Stromal cell of bone marrow (primary cell): ENCODE measurements at regions not wholly inside any gene's neighbourhood (a gene's known extent, or its start where the extent isn't known, plus 50 kb on each side); places are given as distances from the start of the nearest gene placed in this dataset.
"Not testable (repeated sequence)": the region's sequence is repeated elsewhere in the genome, so short reads cannot be mapped to it uniquely, and the experiment has no call there.

ENCODE experiments used
- DNase-seq: peaks from one replicate; pipeline ENCODE4 v3.0.0-alpha.2; 2012; ENCODE audit warnings: low read depth

DNA sequence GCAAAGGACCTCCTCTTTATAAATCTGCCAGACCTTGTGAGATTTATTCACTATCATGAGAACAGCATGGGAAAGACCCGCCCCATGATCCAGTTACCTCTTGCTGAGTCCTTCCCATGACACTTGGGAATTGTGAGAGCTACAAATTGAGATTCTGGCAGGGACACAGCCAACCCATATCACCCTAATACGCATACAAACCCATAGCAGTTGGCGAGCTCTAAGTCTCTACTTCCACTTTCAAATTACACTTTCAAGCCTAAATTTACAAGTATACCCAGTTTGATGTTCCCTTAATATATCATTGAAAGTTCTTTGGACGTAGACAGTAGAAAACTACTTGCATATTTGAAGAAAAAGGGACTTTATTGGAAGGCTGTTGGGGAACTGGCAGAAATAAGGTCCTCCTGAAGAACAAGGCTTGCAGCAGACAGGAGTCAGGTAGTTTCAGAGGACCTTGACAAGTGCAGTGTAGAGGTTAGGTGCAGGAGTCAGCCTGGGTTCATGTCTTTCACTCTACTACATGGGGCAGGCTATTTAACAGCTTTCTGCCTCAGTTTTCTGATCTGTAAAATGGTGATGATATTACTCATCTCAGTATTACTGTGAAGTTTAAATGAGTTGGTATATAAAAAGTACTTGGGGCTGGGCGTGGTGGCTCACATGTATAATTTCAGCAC lies 107.9 kb upstream of the EEF2KMT start:
- DNase-seq = no peak

DNA sequence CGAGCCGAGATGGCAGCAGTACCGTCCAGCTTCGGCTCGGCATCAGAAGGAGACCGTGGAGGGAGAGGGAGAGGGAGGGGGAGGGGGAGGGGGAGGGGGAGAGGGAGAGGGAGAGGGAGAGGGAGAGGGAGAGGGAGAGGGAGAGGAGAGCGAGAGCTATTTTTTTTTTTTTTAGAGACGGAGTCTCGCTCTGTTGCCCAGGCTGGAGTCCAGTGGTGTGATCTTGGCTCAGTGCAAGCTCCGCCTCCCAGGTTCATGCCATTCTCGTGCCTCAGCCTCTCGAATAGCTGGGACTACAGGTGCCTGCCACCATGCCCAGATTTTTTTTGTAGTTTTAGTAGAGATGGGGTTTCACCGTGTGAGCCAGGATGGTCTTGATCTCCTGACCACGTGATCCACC lies 106.1 kb upstream of the EEF2KMT start:
- not testable (repeated sequence) for DNase-seq

DNA sequence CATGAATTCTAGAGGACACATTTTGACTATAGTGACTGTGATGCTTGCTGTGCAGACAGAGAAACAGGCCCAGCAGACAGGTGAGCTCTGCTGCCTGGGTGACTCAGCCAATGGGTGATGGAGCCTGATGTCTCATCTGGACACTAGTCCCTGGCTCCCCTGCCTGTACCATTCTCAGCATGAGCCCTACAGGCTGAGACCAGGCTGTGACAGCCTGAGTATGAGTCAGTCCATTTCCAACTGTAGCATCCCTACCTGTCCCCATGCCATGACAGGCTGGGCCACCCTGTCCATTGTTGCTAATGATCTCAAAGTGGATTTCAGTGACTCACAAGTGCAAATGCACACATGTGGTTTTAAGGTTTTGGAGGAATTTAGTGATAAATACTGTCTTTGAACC lies 102.5 kb upstream of the EEF2KMT start:
- no peak for DNase-seq

DNA sequence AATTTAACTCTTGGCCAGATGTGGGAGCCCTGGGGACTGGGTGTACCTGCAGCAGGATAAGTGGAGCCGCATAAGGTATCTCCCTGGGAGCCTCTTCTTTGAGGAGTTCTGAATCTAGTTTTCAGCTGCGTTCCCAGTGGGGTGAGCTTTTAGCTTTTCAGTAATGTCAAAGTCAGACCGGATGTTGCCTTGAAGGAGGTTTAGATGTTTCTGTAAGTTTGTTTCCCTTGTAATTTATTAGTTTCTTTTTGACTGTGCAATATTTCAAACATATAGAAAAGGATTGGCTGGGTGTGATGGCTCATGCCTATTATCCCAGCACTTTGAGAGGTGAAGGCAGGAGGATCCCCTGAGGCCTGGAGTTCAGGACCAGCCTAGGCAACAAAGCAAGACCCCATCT lies 98.6 kb upstream of the EEF2KMT start:
- no peak for DNase-seq

DNA sequence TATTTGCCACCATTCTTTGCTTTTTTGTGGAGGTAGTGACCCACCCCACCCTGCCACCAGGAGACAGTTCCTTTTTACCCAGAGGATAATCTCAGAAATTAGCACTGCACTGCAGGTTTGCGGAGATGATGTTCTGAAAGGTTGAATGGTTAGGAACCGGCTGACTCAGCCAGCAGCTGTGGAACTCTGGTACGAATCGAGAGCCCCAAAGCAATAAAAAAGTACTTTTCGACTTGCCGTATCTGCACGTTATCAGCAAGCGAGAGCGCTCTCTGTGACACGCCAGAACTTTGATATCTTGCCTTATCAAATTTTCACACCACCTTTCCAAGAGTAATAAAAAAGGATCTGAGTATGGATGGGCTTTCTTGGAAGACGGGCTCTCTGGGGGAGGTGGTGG lies 96.3 kb upstream of the EEF2KMT start:
- no peak for DNase-seq

DNA sequence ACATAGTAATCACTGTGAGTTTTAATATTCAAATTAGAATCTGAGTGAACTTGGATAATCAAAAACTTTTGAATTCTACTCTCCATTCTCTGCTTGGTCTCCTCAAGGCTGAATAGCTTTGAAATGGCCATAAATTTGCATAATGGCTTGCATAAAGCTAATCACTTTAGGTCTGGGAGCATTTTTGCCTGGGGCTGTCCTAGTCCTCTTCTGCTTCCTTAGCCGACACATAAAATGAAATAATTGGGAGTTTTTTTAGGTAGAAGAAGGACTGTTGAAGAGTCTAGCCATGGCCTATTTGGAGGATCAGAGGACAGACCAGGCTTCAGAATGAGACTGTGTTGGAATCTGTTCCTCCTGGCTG lies 91.4 kb upstream of the EEF2KMT start:
- DNase-seq = no peak

DNA sequence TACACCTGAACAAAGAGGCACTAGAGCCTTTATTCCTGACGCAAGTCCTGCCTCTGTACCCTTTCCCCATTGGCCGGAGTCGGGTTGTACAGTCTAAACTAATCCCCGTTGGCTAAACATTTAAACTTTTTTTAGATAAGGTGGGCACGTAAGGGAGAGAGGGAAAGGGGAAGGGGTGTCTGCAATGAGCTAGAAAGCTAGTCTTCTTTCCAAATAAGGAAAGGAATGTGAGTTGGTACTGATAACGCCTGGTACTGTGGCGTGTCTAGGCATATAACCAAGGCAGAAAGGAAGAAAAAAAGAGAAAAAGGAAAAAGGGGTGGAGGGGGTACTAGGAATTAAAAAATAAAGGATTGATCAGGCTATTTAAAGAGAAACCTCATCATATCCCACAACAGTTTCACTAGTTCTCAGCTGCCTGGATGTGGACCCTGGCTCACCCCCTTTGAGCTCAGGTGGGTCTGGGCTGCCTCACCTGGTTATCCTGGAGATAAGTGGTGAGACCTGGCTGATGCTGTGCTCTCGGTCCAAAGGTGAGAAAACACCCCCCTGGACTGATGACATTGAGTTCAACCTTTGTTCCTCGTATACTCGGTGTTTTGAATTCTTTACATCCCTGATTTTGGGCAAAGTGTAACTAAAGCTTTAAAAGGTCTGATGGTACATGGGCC lies 90.9 kb upstream of the EEF2KMT start:
- no peak for DNase-seq

DNA sequence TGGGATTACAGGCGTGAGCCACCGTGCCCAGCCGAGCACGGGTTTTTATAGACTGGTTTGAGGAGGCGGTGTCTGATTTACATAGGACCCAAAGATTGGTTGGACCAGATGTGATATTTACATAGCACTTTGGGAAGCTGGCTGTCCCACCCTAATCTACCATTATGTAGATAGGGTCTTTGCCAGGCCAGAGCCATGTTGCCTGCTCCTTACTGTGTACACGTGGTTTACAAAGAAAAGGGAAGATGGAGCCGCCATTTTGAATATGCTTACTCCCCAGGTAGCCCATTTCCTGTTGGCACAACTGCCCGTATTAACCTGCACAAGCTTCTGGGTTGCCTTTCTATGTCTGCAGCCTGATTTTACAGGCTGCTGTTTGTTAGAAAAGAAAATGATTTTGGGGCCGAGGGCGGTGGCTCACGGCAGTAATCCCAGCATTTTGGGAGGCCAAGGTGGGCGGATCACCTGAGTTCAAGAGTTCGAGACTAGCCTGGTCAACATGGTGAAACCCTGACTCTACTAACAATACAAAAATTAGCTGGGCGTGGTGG lies 89.9 kb upstream of the EEF2KMT start:
- no peak for DNase-seq

DNA sequence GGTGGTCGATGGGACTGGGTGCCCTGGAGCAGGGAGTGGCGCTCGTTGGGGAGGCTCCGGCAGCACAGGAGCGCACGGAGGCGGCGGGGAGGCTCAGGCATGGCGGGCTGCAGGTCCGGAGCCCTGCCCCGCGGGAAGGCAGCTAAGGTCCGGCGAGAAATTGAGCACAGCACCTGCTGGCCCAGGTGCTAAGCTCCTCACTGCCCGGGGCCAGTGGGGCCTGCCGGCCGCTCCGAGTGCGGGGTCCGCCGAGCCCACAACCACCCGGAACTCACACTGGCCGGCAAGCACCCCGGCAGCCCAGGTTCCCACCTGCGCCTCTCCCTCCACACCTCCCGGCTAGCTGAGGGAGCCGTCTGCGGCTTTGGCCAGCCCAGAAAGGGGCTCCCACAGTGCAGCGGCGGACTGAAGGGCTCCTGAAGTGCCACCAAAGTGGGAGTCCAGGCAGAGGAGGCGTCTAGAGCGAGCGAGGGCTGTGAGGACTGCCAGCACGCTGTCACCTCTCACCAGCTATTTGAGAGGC lies 88.8 kb upstream of the EEF2KMT start:
- no peak for DNase-seq

DNA sequence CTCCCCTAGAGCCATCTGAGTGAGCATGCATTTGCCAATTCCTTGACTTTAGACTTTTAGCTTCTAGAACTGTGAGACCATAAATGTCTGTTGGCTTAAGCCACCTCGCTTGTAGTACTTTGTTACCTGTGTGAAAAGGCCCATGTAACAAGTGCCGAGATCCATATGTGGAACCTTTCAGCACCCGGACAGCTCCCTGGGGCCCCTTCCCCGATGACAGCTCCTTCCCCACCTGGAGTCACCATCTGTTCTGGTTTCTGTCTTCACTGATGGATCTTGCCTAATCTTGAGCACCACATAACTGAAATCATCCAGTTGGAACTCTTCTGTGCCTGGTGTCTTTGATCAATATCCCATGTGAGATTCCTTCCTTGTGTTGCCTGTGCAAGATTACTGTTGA lies 78.9 kb upstream of the EEF2KMT start:
- no peak for DNase-seq

DNA sequence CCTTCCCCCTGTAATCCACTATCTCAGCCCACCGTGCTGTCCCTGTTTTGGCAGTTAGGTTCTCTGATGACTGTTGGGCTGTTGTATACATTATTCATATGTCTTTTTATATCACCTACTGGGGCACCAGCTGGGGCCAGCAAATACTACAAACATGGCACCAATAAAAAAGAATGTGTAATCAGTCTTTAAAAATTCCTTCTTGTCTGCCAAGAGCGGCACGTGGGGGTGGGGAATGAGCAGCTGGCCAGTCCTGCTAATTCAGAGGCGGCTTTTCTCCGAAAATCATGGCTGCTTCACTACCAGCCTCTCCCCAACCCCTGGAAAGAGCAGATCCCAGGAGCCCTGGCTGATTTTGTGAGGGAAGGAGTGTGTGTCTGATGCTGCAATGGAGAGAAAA lies 77.7 kb upstream of the EEF2KMT start:
- DNase-seq = no peak

DNA sequence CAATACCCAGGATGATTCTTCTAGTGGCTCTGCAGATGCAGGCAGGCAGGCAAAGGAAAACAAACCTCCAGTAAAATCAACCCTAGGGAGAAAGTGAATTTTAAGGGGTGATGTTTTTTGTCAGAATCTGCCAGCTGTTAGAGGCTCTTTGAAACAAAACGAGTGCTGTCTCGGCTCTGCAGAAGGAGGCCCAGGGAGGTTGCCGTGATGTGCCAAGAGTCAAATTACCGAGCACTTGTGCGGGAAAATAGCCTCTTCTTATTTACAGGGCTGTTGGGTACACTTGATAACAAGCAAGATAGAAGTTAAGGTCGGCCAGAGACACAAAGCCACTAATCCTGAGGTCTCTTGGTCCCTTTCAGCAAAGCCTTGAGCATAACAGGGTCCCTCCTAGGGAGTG lies 68.9 kb upstream of the EEF2KMT start:
- DNase-seq = no peak

DNA sequence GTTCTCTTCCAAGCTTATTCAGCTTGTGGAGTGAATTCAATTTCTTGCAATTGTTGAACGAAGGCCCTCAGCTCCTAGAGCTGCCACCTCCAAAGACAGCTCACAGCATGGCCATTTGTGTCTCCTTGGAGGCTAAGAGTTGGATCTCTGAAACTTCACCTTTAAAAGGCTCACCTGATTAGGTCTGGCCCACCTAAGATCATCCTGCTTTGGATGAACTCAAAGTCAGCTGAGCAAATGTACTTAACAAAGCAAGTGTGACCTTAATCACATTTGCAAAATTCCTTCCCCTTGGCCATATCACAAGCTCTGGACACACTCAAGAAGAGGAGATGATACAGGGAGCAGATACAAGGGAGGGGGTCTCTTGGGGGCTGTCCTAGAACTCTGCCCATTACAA lies 67.8 kb upstream of the EEF2KMT start:
- DNase-seq = not testable (repeated sequence)

DNA sequence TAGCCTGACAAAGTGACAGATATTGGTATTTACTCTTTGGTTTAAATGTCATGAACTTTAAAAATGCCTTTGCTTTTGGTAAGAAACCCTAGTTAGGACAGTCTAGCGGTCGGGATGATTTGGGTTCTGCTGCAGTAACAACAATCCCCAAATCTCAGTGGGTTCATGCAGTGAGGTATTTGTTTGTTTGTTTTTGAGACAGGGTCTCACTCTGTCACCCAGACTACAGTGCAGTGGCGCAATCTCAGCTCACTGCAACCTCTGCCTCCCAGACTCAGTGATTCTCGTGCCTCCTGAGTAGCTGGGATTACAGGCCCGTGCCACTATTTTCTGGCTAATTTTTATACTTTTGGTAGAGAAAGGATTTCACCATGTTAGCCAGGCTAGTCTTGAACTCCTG lies 65.2 kb upstream of the EEF2KMT start:
- DNase-seq = not testable (repeated sequence)

DNA sequence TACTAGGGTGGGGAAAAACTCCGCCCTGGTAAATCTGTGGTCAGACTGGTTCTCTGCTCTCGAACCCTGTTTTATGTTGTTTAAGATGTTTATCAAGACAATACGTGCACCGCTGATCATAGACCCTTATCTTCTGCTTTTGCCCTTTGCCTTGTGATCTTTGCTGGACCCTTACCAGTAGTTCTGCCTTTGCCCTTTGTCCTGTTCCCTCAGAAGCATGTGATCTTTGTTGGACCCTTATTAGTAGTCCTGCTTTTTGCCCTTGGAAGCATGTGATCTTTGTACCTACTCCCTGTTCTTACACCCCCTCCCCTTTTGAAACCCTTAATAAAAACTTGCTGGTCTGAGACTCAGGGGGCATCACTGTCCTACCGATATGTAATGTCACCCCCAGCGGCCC lies 64.3 kb upstream of the EEF2KMT start:
- DNase-seq = not testable (repeated sequence)

DNA sequence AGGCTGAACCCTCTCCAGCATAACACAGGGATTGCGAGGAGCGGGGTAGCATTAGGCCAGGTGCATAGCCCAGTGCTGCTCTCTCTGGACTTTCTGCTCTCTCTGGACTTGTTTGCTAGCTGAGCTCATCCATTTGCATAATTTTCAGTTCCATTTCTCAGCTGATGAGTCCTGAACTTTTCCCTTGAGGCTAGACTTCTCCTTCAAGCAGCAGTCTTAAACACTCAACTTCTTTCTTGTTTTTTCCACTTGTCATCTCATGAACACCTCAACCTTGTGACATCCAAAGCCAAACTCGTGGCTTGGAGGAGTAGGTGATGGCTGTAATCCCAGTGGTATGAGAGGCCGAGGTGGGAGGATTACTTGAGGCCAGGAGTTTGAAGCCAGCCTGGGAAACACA lies 62.4 kb upstream of the EEF2KMT start:
- DNase-seq = not testable (repeated sequence)

DNA sequence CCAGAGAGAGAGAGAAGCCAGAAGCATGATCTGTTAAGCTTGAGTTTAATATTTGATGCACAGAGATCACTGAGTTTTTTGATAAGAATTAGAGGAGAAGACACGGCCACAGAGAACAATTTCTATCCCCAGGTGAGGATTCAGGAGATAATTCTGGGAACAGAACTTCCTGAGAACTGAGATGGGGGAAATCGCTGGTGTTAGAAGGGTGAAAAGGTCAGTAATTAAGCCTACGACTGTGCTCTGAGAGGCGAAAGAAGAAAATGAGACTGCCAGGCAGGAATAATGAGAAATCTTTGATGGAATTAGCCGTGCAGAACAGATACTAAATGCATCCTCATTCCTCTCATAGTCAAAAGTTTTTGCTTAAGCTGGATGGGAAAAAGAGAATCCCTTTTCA lies 61.9 kb upstream of the EEF2KMT start:
- DNase-seq = not testable (repeated sequence)

DNA sequence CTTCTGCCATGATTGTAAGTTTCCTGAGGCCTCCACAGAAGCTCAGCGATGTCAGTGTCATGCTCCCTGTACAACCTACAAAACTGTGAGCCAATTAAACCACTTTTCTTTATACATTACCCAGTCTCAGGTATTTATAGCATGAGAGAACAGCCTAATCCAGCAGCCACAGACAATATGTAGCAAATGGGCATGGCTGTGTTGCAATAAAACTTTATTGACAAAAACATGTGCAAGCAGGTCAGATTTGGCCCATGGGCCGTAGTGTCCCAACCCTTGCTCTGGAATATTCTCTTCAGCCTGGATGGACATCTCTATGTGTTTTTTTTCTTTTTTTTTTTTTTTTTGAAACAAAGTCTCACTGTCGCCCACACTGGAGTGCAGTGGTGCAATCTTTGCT lies 60.9 kb upstream of the EEF2KMT start:
- no peak for DNase-seq

DNA sequence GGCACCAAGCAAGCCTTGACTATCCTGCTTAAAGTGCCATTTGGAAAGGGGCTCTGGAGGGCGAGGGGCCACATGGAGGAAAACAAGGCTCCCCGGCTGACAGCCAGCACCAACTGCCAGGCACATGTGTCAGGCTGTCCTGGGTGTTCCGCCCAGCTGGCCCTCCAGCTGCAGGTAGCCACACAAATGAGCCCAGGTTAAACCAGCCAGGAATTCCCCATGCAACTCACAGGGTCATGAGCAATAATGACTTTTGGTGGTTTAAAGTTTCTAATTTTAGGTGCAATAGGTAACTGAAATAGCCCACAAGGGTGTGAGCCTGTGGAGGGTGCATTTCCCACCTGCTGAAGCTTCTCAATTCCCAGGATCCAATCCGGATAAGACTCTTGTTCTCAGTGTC lies 58.9 kb upstream of the EEF2KMT start:
- DNase-seq = not testable (repeated sequence)

DNA sequence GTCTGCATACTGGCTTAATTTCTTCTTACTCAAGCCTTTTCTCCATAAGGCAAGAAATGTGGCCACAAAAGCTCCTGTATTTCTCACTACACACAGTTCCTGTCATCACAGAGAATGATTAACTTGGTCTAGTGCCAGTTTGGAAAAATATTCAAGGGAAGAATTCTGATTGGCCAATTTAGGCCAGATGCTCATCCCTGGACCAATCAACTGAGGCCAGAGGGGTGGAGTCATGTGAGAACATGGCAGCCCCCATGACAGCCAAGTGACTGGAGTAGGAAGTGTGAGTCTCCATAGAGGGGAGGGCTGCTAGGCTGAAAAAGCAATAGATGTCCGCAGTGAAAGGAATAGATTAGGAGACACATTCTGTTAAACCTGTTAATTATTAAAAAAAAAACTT lies 56.4 kb upstream of the EEF2KMT start:
- not testable (repeated sequence) for DNase-seq

DNA sequence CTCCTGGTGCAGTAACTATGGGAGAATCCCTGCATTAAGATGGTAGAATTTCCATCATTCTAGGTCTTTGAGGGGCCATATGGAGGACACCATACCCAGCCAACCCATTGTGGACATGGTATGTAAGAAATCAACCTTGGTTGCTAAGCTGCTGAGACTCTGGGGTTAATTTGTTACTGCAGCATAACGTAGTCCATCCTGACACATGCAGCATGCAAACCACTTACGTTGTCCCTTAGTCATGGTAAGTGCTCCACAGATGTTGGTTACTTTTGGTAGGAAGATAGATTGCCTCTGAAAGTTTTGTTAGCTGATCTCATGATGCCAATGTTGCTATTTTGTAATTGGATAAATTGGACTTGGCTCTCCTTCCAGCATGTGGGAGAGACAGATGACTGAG lies 53.8 kb upstream of the EEF2KMT start:
- DNase-seq = not testable (repeated sequence)
